ENCODE measurements at regions not wholly inside any gene's neighbourhood (a gene's known extent, or its start where the extent isn't known, plus 50 kb on each side); places are given as distances from the start of the nearest gene placed in this dataset.

DNA sequence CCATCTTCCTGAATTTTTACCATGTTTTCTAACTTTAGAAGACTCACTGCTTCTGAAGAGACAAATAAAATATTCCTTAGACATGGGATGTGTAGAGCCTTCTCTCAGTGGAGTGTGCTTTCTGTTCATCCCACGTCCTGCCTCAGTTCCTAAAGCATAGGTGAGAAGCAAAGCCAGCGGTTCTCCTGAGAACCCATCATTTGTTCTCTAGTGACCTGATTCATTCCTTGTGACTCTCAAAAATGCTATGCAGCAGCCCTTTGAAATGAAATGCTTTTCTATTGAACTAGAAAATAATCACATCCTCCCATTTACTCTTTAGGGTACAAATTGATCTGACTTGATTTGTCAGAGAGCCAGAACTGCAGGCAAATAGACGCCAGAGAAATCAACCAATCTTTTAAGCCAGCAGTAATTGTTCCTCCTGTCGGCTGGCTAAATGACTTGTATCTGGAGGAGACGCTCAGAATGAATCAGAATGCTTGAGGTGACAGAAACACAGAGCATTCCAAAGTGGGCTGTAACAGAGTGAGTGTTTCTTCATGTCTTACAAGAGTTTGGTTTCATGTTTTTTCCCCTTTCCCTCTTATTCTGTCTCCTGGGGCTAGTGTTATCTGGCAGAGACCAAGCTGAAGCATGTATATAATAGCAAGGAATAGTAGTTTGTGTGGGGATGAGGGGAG, 81.3 kb upstream of the TMEM178A start:
- TF ChIP-seq, protein P1, sequence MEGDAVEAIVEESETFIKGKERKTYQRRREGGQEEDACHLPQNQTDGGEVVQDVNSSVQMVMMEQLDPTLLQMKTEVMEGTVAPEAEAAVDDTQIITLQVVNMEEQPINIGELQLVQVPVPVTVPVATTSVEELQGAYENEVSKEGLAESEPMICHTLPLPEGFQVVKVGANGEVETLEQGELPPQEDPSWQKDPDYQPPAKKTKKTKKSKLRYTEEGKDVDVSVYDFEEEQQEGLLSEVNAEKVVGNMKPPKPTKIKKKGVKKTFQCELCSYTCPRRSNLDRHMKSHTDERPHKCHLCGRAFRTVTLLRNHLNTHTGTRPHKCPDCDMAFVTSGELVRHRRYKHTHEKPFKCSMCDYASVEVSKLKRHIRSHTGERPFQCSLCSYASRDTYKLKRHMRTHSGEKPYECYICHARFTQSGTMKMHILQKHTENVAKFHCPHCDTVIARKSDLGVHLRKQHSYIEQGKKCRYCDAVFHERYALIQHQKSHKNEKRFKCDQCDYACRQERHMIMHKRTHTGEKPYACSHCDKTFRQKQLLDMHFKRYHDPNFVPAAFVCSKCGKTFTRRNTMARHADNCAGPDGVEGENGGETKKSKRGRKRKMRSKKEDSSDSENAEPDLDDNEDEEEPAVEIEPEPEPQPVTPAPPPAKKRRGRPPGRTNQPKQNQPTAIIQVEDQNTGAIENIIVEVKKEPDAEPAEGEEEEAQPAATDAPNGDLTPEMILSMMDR (IDR thresholded peaks at IDR 0.05): no peak
- TF ChIP-seq POLR2A (IDR thresholded peaks at IDR 0.05): no peak

All from body of pancreas (tissue), 4 donors.